ENCODE measurements at regions not wholly inside any gene's neighbourhood (a gene's known extent, or its start where the extent isn't known, plus 50 kb on each side); places are given as distances from the start of the nearest gene placed in this dataset.

DNA sequence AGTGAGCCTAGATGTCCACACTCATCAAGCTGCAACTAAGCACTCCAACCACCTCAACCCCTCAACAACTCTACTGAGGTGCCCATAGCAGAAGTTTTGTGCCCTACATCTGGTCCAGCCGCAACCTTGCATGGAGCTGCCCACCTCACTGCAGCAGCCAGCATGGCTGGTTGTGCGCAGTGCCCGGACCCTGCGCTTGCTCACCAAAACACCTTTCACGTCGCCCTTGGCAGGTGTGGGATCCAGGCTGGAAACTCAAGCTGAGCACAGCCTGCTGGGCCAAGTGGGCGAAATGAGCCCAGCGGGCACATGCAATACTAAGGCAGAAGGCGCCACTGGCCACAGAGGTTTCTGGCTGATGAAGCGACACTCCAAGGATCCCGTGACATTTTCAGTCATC lies 902.4 kb downstream of the TBC1D32 start:
- TF ChIP-seq, protein P1, sequence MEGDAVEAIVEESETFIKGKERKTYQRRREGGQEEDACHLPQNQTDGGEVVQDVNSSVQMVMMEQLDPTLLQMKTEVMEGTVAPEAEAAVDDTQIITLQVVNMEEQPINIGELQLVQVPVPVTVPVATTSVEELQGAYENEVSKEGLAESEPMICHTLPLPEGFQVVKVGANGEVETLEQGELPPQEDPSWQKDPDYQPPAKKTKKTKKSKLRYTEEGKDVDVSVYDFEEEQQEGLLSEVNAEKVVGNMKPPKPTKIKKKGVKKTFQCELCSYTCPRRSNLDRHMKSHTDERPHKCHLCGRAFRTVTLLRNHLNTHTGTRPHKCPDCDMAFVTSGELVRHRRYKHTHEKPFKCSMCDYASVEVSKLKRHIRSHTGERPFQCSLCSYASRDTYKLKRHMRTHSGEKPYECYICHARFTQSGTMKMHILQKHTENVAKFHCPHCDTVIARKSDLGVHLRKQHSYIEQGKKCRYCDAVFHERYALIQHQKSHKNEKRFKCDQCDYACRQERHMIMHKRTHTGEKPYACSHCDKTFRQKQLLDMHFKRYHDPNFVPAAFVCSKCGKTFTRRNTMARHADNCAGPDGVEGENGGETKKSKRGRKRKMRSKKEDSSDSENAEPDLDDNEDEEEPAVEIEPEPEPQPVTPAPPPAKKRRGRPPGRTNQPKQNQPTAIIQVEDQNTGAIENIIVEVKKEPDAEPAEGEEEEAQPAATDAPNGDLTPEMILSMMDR (IDR thresholded peaks at IDR 0.05; ENCODE audit: insufficient read depth, low read depth, low read length) = no peak
- DNase-seq (ENCODE audit: low read depth) = no peak
- H3K4me3 ChIP-seq (ENCODE audit: low read depth, low read length) = no peak overlapping the region

DNA sequence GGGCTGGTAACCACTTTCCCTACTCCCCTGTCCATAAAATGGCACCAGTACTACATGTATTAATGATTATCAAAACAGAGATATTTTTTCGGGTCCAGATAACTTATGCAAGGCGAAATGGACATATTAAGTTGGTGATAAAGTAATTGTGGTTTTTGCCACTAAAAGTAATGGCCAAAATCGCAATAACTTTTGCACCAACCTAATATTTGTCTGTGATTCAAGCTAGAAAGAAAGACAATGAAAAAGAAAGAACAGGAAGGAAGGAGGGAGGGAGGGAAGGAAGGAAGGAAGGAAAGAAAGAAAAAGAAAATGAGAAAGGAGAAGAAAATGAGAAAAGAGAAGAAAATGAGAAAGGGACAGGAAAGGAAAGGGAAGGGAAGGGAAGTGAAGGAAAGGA lies 922.9 kb downstream of the TBC1D32 start:
- H3K4me3 ChIP-seq (ENCODE audit: low read depth, low read length) = no peak overlapping the region
- TF ChIP-seq, protein P1 (IDR thresholded peaks at IDR 0.05; ENCODE audit: insufficient read depth, low read depth, low read length) = no peak
- no peak for DNase-seq (ENCODE audit: low read depth)

DNA sequence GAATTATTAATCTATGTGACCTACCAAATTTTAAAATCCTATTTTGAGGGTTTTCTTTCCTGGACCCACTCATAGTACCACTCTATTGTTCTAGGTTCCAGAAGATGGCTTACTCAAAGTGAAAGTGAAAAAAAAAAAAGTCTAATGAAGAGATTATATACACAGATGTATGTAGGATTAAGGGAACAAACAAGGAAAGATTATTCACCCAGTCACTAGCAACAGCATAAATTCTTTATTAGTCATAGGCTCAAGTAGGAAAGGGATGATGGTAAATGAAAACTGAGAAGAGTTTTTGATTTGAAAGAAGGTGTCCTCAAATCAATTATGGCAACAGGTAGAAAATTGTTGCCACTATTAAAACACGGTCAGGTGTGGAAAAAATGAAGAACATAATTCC lies 923.7 kb downstream of the TBC1D32 start:
- H3K4me3 ChIP-seq (ENCODE audit: low read depth, low read length) = no peak overlapping the region
- DNase-seq (ENCODE audit: low read depth) = no peak
- TF ChIP-seq, protein P1 (IDR thresholded peaks at IDR 0.05; ENCODE audit: insufficient read depth, low read depth, low read length) = no peak

DNA sequence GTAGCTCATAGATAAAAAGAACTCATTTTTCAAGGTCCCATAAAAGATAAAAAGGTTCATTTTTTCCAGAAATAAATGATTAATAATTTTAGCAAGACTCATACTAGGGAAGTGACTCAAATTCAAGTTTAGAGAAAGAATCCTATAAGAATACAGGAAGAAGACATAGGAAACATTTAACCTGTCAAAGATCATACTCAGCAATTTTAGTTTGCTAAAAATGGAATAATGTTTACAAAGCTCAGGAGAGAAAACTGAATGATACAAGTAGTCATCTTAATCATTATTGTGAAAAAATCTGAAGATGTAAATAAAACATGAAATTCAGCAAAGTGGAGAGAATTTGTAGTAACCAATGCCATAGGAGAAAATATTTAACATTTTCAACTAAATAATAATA lies 926.6 kb downstream of the TBC1D32 start:
- no peak overlapping the region for H3K4me3 ChIP-seq (ENCODE audit: low read depth, low read length)
- TF ChIP-seq, protein P1 (IDR thresholded peaks at IDR 0.05; ENCODE audit: insufficient read depth, low read depth, low read length) = no peak
- no peak for DNase-seq (ENCODE audit: low read depth)

GRCh38 chr6:120405947-120406346 lies 928.3 kb downstream of the TBC1D32 start:
- H3K4me3 ChIP-seq (ENCODE audit: low read depth, low read length) = no peak overlapping the region
- TF ChIP-seq, protein P1 (IDR thresholded peaks at IDR 0.05; ENCODE audit: insufficient read depth, low read depth, low read length) = no peak
- DNase-seq (ENCODE audit: low read depth) = no peak

DNA sequence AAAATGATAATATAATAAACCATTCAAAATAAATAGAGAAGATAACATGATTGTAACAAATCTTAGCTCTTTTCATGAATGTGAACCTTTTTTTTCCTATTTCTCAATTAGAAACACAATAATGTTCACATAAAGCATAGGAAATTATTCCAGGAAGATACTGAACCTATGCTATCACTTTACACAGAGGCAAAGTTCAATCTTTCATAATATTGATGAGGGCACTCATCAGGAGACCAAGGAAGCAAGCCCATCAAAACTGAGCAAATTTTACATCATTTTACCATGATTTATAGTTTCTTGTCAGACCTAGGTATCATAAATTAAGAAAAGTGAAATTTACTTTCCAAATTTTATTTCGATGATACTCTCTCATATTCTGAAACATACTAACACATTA lies 938.5 kb downstream of the TBC1D32 start:
- H3K4me3 ChIP-seq (ENCODE audit: low read depth, low read length) = no peak overlapping the region
- DNase-seq (ENCODE audit: low read depth) = no peak
- TF ChIP-seq, protein P1 (IDR thresholded peaks at IDR 0.05; ENCODE audit: insufficient read depth, low read depth, low read length) = no peak

DNA sequence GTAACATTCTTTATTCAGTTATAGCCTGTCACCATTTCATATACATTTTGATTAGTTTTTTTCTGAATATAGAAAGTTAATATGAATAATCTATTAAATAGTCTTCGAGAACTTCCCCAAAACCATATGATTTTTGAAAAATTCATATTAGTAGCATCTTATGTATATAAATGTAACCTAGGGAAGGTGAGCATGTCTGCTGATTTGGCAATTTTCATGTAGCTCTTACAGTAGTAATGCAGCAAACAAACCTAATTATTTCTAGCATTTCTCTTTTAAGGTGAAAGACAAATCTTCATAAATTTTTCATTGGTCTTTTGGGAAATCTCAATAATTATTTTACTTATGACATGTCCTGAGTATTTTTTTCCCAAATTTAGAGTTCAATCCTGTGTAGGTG lies 939.0 kb downstream of the TBC1D32 start:
- no peak overlapping the region for H3K4me3 ChIP-seq (ENCODE audit: low read depth, low read length)
- TF ChIP-seq, protein P1 (IDR thresholded peaks at IDR 0.05; ENCODE audit: insufficient read depth, low read depth, low read length) = no peak
- DNase-seq (ENCODE audit: low read depth) = no peak
